ENCODE measurements at regions not wholly inside any gene's neighbourhood (a gene's known extent, or its start where the extent isn't known, plus 50 kb on each side); places are given as distances from the start of the nearest gene placed in this dataset.

GRCh38 chr14:101037021-101037817, 133.7 kb upstream of the RTL1 start:
- DNase-seq (ENCODE audit: low spot score) (no peak), ATAC-seq (no peak), FAIRE-seq (no peak)
- ChIA-PET CTCF (ENCODE audit: low intra/inter-chr PET ratio, low total read pairs) (no interaction called here), POLR2A (no interaction called here)
- H4K20me1 ChIP-seq (ENCODE audit: insufficient read depth, low read length), result peaks cover 14% of the 10 kb centered on the region; the same call in 1 of the 2 replicates
- intact Hi-C loops (cut with micrococcal nuclease; ENCODE audit: unreplicated experiment) (no loop called here), in situ Hi-C loops (cut with HindIII; ENCODE audit: extremely low pct_ligation_motif_present, low pct_unique_long_range_greater_than_20kb) (no loop called here)
- H3K4me1 ChIP-seq (ENCODE audit: insufficient read depth, low read length), result peaks cover 15% of the 10 kb centered on the region
- no peaks in the 10 kb centered on the region for H3K36me3 ChIP-seq (replicated peaks in 1 of 2; ENCODE audit: control insufficient read depth in 1 of 2, insufficient read depth in 2 of 2, low read length in 2 of 2)
- H3K27me3 ChIP-seq (ENCODE audit: control insufficient read depth in 1 of 2, insufficient read depth in 2 of 2, low read length in 2 of 2), result peaks cover 22 to 80% of the 10 kb centered on the region in 2 experiments
- no TSS peak for BruUV-seq (replicated peaks)
- H2AFZ ChIP-seq (ENCODE audit: low read length), result no peak overlapping the region
- 15% methylated on average over 9 of the region's 12 CpGs for WGBS (ENCODE audit: low lambda C conversion rate)
- no peak overlapping the region for H3K4me3 ChIP-seq (replicated peaks in 1 of 3; ENCODE audit: insufficient read depth in 1 of 3, low read depth in 2 of 3, low read length in 3 of 3)
- H3K27ac ChIP-seq (ENCODE audit: extremely low read length, insufficient read depth, low read length), result no peak overlapping the region
- H3K9me3 ChIP-seq (ENCODE audit: low read length), result no peaks in the 10 kb centered on the region
- TF ChIP-seq ZMYM4 (CRISPR knock-in tag; IDR thresholded peaks at IDR 0.05) (no peak), ZNF441 (CRISPR knock-in tag; IDR thresholded peaks at IDR 0.05; ENCODE audit: borderline replicate concordance) (no peak)
- H3K9ac ChIP-seq (ENCODE audit: insufficient read depth, low read depth, low read length), result no peak overlapping the region
- H3K79me2 ChIP-seq (ENCODE audit: insufficient read depth, low read length), result no peaks in the 10 kb centered on the region
- no peak overlapping the region for H3K4me2 ChIP-seq (ENCODE audit: low read depth, low read length)

DNA sequence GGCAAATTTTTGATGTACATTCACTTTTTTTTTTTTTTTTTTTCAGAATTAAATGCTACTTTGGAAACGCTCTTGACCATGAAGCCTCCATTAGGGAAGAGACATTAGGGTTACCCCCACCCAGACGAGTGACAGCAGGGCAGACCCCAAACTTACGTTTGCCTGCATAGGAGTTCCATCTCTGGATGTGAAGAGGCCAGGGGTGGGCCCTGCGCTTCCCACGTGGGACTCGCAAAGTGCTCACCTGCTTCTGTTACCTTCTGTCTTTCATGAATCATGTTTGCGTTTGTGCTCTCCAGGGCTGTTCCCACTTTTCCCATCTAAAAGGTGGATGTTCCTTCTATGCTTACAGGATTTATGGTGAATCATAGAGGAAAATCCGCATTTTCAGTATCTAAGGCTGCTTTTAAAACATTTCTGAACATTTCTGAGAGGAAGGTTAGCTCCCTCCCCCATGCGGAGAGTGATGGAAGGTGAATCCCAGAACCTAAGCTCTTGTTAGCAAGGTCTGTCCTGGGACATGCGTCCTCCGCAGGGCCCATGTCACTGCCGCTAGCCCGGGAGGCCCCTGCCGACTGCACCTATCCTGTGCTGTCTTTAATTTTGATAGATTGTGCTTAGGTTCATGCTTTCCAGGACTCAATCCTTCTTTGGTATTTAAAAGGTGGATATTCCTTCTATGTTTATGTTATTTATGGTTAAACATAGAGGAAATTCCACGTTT, 135.7 kb upstream of the RTL1 start:
- Histone ChIP-seq H3K36me3 (replicated peaks in 1 of 2; ENCODE audit: control insufficient read depth in 1 of 2, insufficient read depth in 2 of 2, low read length in 2 of 2) (no peaks in the 10 kb centered on the region), H3K27ac (ENCODE audit: extremely low read length, insufficient read depth, low read length) (no peak overlapping the region), H2AFZ (ENCODE audit: low read length) (no peak overlapping the region), H3K79me2 (ENCODE audit: insufficient read depth, low read length) (no peaks in the 10 kb centered on the region), H3K4me1 (ENCODE audit: insufficient read depth, low read length) (peaks cover 15% of the 10 kb centered on the region), H3K4me2 (ENCODE audit: low read depth, low read length) (no peak overlapping the region), H4K20me1 (ENCODE audit: insufficient read depth, low read length) (0 out of 2 replicates have a peak, but pooled peaks cover 7% of the 10 kb centered on the region), H3K27me3 (ENCODE audit: control insufficient read depth in 1 of 2, insufficient read depth in 2 of 2, low read length in 2 of 2) (peaks cover 20 to 80% of the 10 kb centered on the region in 2 experiments), H3K4me3 (replicated peaks in 1 of 3; ENCODE audit: insufficient read depth in 1 of 3, low read depth in 2 of 3, low read length in 3 of 3) (no peak overlapping the region), H3K9me3 (ENCODE audit: low read length) (no peaks in the 10 kb centered on the region), H3K9ac (ENCODE audit: insufficient read depth, low read depth, low read length) (no peak overlapping the region)
- 70% methylated on average over 15 of the region's 15 CpGs for WGBS (ENCODE audit: low lambda C conversion rate)
- FAIRE-seq (no peak), ATAC-seq (no peak), DNase-seq (ENCODE audit: low spot score) (no peak)
- TF ChIP-seq ZIK1 (CRISPR knock-in tag; IDR thresholded peaks at IDR 0.05; ENCODE audit: borderline replicate concordance, low read depth) (no peak), MYC (CRISPR knock-in tag; IDR thresholded peaks at IDR 0.05; ENCODE audit: borderline replicate concordance) (no peak)
- POLR2A ChIA-PET, result no interaction called here
- CTCF ChIA-PET (ENCODE audit: low intra/inter-chr PET ratio, low total read pairs), result no interaction called here
- no TSS peak for BruUV-seq (replicated peaks)
- in situ Hi-C loops (cut with HindIII; ENCODE audit: extremely low pct_ligation_motif_present, low pct_unique_long_range_greater_than_20kb) (no loop called here), intact Hi-C loops (cut with micrococcal nuclease; ENCODE audit: unreplicated experiment) (no loop called here)
